Left ventricle myocardium superior (tissue), 1 donor: ENCODE measurements at regions not wholly inside any gene's neighbourhood (a gene's known extent, or its start where the extent isn't known, plus 50 kb on each side); places are given as distances from the start of the nearest gene placed in this dataset.

Experiments used
- ATAC-seq: fragments of 200-7000 bp; cut with Tn5 transposase; one replicate; pipeline ENCODE4 v1.9.1; 2020; ENCODE audit warnings: mild to moderate bottlenecking, moderate library complexity
- DNase-seq: peaks from one replicate; pipeline ENCODE4 v3.0.0-alpha.2; 2020
- intact Hi-C: fragments of 100-400 bp; cut with micrococcal nuclease; formaldehyde crosslinking; loops from one replicate; pipeline ENCODE4 v1.11.0; 2022
- donor health status: DM: no; HTN: yes; CAD: no; lungs with severe emphysema.

GRCh38 chr7:54331311-54331710, 210.9 kb upstream of the VSTM2A start:
- intact Hi-C loops: no loop called here
- DNase-seq (no peak), ATAC-seq (no peak)

GRCh38 chr7:54332301-54332700, 209.9 kb upstream of the VSTM2A start:
- ATAC-seq (no peak), DNase-seq (no peak)
- intact Hi-C loops: no loop called here

GRCh38 chr7:54333952-54334351, 208.2 kb upstream of the VSTM2A start:
- ATAC-seq (no peak), DNase-seq (no peak)
- intact Hi-C loops: no loop called here

- intact Hi-C loops: no loop called here
- no peak for ATAC-seq
- no peak for DNase-seq
Observed at GRCh38 chr7:54336800-54337199, 205.4 kb upstream of the VSTM2A start.

- ATAC-seq (no peak), DNase-seq (no peak)
- intact Hi-C loops: no loop called here
Observed at GRCh38 chr7:54337466-54337865, 204.7 kb upstream of the VSTM2A start.

GRCh38 chr7:54338319-54338718, 203.9 kb upstream of the VSTM2A start:
- no peak for ATAC-seq
- no peak for DNase-seq
- intact Hi-C loops: no loop called here

GRCh38 chr7:54339073-54339472, 203.1 kb upstream of the VSTM2A start:
- peak; percentile 94 for ATAC-seq
- intact Hi-C loops: no loop called here
- DNase-seq: peak; percentile 34

- no peak for DNase-seq
- ATAC-seq: no peak
- intact Hi-C loops: no loop called here
Observed at GRCh38 chr7:54342458-54342857, 199.7 kb upstream of the VSTM2A start.

GRCh38 chr7:54343511-54343910, 198.7 kb upstream of the VSTM2A start:
- intact Hi-C loops: no loop called here
- DNase-seq (no peak), ATAC-seq (no peak)

- DNase-seq: no peak
- no peak for ATAC-seq
- intact Hi-C loops: no loop called here
Observed at GRCh38 chr7:54345746-54346145, 196.4 kb upstream of the VSTM2A start.

- DNase-seq: no peak
- ATAC-seq: no peak
- intact Hi-C loops: no loop called here
Observed at GRCh38 chr7:54349229-54349628, 192.9 kb upstream of the VSTM2A start.

- intact Hi-C loops: no loop called here
- ATAC-seq (peak; percentile 30), DNase-seq (no peak)
Observed at GRCh38 chr7:54354436-54354835, 187.7 kb upstream of the VSTM2A start.

- DNase-seq: no peak
- intact Hi-C loops: no loop called here
- no peak for ATAC-seq
Observed at GRCh38 chr7:54355842-54356241, 186.3 kb upstream of the VSTM2A start.

- DNase-seq (no peak), ATAC-seq (no peak)
- intact Hi-C loops: no loop called here
Observed at GRCh38 chr7:54360075-54360840, 181.9 kb upstream of the VSTM2A start.

- ATAC-seq (no peak), DNase-seq (no peak)
- intact Hi-C loops: no loop called here
Observed at GRCh38 chr7:54390565-54390964, 151.6 kb upstream of the VSTM2A start.

- no peak for ATAC-seq
- DNase-seq: no peak
- intact Hi-C loops: no loop called here
Observed at GRCh38 chr7:54392935-54393334, 149.2 kb upstream of the VSTM2A start.

- DNase-seq (no peak), ATAC-seq (no peak)
- intact Hi-C loops: no loop called here
Observed at GRCh38 chr7:54394834-54395233, 147.3 kb upstream of the VSTM2A start.

- no peak for ATAC-seq
- DNase-seq: no peak
- intact Hi-C loops: no loop called here
Observed at GRCh38 chr7:54397836-54398612, 144.2 kb upstream of the VSTM2A start.

GRCh38 chr7:54398863-54399262, 143.3 kb upstream of the VSTM2A start:
- intact Hi-C loops: no loop called here
- no peak for DNase-seq
- no peak for ATAC-seq

GRCh38 chr7:54409917-54410316, 132.3 kb upstream of the VSTM2A start:
- DNase-seq (no peak), ATAC-seq (no peak)
- intact Hi-C loops: no loop called here

GRCh38 chr7:54416678-54417077, 125.5 kb upstream of the VSTM2A start:
- intact Hi-C loops: no loop called here
- no peak for ATAC-seq
- no peak for DNase-seq
